Heart right ventricle (tissue), 16 donors: ENCODE measurements at regions not wholly inside any gene's neighbourhood (a gene's known extent, or its start where the extent isn't known, plus 50 kb on each side); places are given as distances from the start of the nearest gene placed in this dataset.
"Not testable (repeated sequence)": the region's sequence is repeated elsewhere in the genome, so short reads cannot be mapped to it uniquely, and the experiment has no call there.

ENCODE experiments used
- ATAC-seq, 8 donors: fragments of 200-7000 bp; cut with Tn5 transposase; one replicate each; pipeline ENCODE4 v1.9.1; 2020; ENCODE audit warnings: mild to moderate bottlenecking in 8 of 8, moderate library complexity in 8 of 8, moderate number of reproducible peaks in 1 of 8
- DNase-seq, 2 donors: peaks; one replicate each; pipeline ENCODE4 v3.0.0-alpha.2; 2020
- H3K27ac ChIP-seq, 10 donors: fragments of 200-600 bp; sonication (generic) in 2 of 10; one replicate each; pipeline versions ENCODE4 v1.5.0 to v1.8.0; 2020 to 2022; ENCODE audit warnings: mild to moderate bottlenecking in 3 of 10
- H3K27me3 ChIP-seq, 7 donors: fragments of 200-600 bp; one replicate each; pipeline ENCODE4 v1.8.0; 2021 to 2022; ENCODE audit warnings: mild to moderate bottlenecking in 2 of 7
- H3K36me3 ChIP-seq, 9 donors: fragments of 200-600 bp; sonication (generic) in 1 of 9; one replicate each; pipeline versions ENCODE4 v1.5.0 to v1.8.0; 2020 to 2022; ENCODE audit warnings: mild to moderate bottlenecking in 2 of 9
- H3K4me1 ChIP-seq, 9 donors: fragments of 200-600 bp; sonication (generic) in 1 of 9; one replicate each; pipeline versions ENCODE4 v1.5.0 to v1.8.0; 2020 to 2022; ENCODE audit warnings: mild to moderate bottlenecking in 4 of 9
- H3K4me3 ChIP-seq, 10 donors: fragments of 200-600 bp; sonication (generic) in 2 of 10; one replicate each; pipeline versions ENCODE4 v1.5.0 to v1.8.0; 2020 to 2022; ENCODE audit warnings: mild to moderate bottlenecking in 7 of 10, moderate library complexity in 2 of 10
- H3K9me3 ChIP-seq, 11 donors: fragments of 200-600 bp in 10 of 11; sonication (generic) in 2 of 11; one replicate each; pipeline versions ENCODE4 v1.5.0 to v1.8.0; 2013 to 2022; ENCODE audit warnings: mild to moderate bottlenecking in 2 of 11, control low read depth in 1 of 11, moderate library complexity in 1 of 11
- WGBS, 2 donors: extraction: QIAGEN DNeasy Blood & Tissue Kit; methylation state at CpG; one replicate each; pipeline ENCODE4 v1.1.7; 2013; ENCODE audit warnings: inconsistent platforms in 1 of 2; 5-methylcytosine and 5-hydroxymethylcytosine counted together
- intact Hi-C, 10 donors: fragments of 100-400 bp; cut with DNase I; formaldehyde crosslinking; loops; one replicate each; pipeline versions ENCODE4 v1.11.1 to v1.14.2; 2022
- TF ChIP-seq, protein P1 (sequence below), 9 donors: fragments of 200-600 bp; sonication (generic) in 2 of 9; IDR thresholded peaks; one replicate each; pipeline versions ENCODE4 v1.5.0 to v1.8.0; 2021 to 2022; ENCODE audit warnings: antibody characterized with exemption in 9 of 9, mild to moderate bottlenecking in 5 of 9, moderate library complexity in 1 of 9
- donor health status: Arrhythmogenic right ventricular cardiomyopathy.
- donor health status: ischemic (EF 13 %, LVEDD 7.1; RV severe dilation, severe dysfunction).
- donor health status: healthy with polysubstance abuse.
- donor health status: DM: no; HTN: yes; CAD: no.
- donor health status: DM: no; HTN: no; CAD: no.
- donor health status: ischemic (EF 25% LVEDD 6.9; RV normal size, moderate dysfunction).
- donor health status: ischemic (EF 25% LVEDD 5.7; RV mildly dilated, moderate dysfunction).
- donor health status: healthy.
- donor health status: DM: yes; HTN: yes; CAD: no.
- donor health status: Ischemic cardiomyopathy.
- donor health status: ischemic (EF 35%, LVEDD 5.7; RV mildly dilated, moderate dysfunction).
- donor health status: nonischemic (EF 11% LVEDD 7.7; RV severe dilation, severe dysfunction).
- donor health status: DM: yes; HTN: yes; CAD: no.
- donor health status: PGD.
- donor health status: ischemic (EF 29% LVEDD 5.4; RV normal size, mild dysfunction).
- donor health status: nonischemic (EF 23%, LVEDD 6.1; RV moderate dilation, normal function).

DNA sequence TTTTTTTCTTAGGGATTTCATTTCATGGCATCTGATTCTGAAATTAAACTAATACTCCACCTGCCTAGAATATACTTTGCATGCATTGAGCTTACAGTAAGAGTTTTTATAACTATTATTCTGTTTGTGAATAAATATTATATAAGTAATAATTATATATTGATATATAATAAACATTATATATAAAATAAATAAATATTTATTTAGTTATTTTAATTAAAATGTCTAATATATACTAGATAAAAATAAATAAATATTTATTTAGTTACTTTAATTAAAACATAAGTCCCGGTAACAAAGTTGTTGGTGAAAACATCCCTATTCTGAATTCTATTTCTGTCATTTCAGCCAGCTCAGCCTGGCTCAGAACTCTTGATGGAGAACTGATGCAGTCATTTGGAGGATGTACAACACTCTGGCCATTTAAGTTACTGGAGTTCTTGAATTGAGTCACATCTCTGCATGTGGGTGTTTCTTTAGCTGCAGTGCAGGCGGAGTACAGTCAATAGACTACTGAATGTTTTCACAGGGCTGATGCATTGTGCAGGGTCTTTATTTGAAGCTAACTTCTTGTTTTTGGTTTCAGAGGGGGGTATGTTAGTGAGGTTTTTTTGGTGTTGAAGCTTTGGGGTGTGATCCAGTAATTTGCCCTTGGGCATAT lies 508.9 kb upstream of the ADGRB3 start:
- Histone ChIP-seq H3K27ac (no peak overlapping the region), H3K4me3 (no peak overlapping the region), H3K36me3 (no peaks in the 10 kb centered on the region), H3K27me3 (no peaks in the 10 kb centered on the region), H3K9me3 (peaks cover 0 to 22% (median 5%) of the 10 kb centered on the region in 11 donors), H3K4me1 (no peaks in the 10 kb centered on the region)
- 94 to 95% methylated on average over 2 of the region's 2 CpGs for WGBS, 2 donors
- TF ChIP-seq, protein P1, sequence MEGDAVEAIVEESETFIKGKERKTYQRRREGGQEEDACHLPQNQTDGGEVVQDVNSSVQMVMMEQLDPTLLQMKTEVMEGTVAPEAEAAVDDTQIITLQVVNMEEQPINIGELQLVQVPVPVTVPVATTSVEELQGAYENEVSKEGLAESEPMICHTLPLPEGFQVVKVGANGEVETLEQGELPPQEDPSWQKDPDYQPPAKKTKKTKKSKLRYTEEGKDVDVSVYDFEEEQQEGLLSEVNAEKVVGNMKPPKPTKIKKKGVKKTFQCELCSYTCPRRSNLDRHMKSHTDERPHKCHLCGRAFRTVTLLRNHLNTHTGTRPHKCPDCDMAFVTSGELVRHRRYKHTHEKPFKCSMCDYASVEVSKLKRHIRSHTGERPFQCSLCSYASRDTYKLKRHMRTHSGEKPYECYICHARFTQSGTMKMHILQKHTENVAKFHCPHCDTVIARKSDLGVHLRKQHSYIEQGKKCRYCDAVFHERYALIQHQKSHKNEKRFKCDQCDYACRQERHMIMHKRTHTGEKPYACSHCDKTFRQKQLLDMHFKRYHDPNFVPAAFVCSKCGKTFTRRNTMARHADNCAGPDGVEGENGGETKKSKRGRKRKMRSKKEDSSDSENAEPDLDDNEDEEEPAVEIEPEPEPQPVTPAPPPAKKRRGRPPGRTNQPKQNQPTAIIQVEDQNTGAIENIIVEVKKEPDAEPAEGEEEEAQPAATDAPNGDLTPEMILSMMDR (IDR thresholded peaks at IDR 0.05) = no peak
- DNase-seq (no peak), ATAC-seq (no peak)
- intact Hi-C loops = no loop called here

DNA sequence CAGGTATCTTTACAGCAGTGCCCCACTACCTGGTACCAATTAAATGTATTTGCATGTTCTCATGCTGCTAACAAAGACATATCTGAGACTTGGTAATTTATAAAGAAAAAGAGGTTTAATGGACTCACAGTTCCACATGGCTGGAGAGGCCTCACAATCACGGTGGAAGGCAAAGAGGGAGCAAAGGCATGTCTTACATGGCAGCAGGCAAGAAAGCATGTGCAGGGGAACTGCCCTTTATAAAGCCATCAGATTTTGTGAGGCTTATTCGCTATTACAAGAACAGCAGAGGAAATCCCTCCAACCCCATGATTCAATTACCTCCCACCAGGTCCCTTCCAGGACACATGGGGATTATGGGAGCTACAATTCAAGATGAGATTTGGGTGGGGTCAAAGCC lies 512.1 kb upstream of the ADGRB3 start:
- ATAC-seq, H3K4me1 ChIP-seq, DNase-seq, H3K27me3 ChIP-seq, H3K36me3 ChIP-seq, H3K27ac ChIP-seq, H3K4me3 ChIP-seq, intact Hi-C loops: not testable (repeated sequence)
- peaks cover 0 to 27% (median 5%) of the 10 kb centered on the region in 11 donors for H3K9me3 ChIP-seq
- WGBS, 2 donors = 31 to 66% methylated on average over 2 of the region's 2 CpGs

DNA sequence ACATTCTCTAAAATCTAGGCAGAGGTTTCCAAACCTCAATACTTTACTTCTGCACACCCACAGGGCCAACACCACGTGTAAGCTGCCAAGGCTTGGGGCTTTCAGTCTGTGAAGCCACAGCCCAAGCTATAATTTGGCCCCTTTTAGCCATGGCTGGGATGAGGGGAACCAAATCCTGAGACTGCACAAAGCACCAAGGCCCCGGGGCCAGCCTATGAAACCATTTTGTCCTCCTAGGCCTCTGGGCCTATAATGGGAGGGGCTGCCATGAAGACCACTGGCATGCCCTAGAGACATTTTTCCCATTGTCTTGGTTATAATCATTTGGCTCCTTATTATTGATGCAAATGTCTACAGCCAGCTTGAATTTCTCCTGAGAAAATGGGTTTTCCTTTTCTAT lies 513.0 kb upstream of the ADGRB3 start:
- 51 to 57% methylated on average over 2 of the region's 2 CpGs for WGBS, 2 donors
- intact Hi-C loops = no loop called here
- no peak for ATAC-seq
- no peaks in the 10 kb centered on the region for H3K36me3 ChIP-seq
- no peaks in the 10 kb centered on the region for H3K27me3 ChIP-seq
- no peak for DNase-seq
- H3K9me3 ChIP-seq = peaks cover 0 to 27% (median 5%) of the 10 kb centered on the region in 11 donors
- no peak overlapping the region for H3K4me3 ChIP-seq
- no peak overlapping the region for H3K27ac ChIP-seq
- H3K4me1 ChIP-seq = no peaks in the 10 kb centered on the region
- TF ChIP-seq, protein P1 (IDR thresholded peaks at IDR 0.05) = no peak

DNA sequence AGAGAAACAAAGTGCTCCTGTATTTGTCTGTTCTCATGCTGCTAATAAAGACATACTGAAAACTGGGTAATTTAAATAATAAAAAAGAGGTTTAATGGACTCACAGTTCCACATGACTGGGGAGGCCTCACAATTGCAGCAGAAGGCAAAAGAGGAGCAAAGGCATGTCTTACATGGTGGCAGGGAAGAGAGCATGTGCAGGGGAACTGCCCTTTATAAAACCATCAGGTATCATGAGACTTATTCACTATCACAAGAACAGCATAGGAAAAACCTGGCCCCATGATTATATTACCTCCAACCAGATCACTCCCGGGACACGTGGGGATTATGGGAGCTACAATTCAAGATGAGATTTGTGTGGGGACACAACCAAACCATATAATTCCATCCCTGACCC lies 514.1 kb upstream of the ADGRB3 start:
- DNase-seq, intact Hi-C loops: not testable (repeated sequence)
- 78 to 92% methylated on average over 2 of the region's 2 CpGs for WGBS, 2 donors

DNA sequence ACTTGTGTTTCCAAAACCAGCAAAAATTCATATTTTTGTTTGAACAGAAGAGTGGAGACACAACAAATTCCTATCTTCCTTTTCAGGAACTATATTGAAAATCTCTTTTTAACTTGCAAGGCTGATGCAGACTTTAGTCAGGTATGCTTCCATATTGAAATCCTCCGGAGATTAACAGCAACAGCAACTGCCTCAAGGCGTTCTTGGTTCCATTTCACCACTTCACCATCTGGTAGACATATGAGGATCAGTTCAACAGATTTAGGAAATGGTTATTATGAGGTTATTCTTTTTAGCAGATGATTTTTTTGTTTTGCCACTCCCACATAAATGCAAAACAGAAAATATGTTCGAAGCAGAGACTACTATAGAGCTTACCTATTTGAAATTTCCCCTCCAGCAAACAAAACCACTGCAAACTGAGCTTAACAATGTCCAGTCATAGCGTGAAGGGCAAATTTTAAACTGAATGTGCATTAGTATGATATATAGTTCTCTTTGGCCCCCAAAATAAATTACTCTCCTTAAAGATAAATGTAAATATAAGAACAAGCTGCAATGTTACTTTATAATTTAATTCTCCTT lies 520.5 kb upstream of the ADGRB3 start:
- intact Hi-C loops = no loop called here
- no peak overlapping the region for H3K4me3 ChIP-seq
- no peaks in the 10 kb centered on the region for H3K27me3 ChIP-seq
- H3K27ac ChIP-seq = no peak overlapping the region
- ATAC-seq (no peak), DNase-seq (no peak)
- TF ChIP-seq, protein P1 (IDR thresholded peaks at IDR 0.05) = no peak
- H3K36me3 ChIP-seq = no peaks in the 10 kb centered on the region
- no peaks in the 10 kb centered on the region for H3K4me1 ChIP-seq
- 76 to 82% methylated on average over 4 of the region's 4 CpGs for WGBS, 2 donors
- no peaks in the 10 kb centered on the region for H3K9me3 ChIP-seq

More for the DNA sequence above, 514.1 kb upstream of the ADGRB3 start:
- not testable (repeated sequence) for H3K4me1 ChIP-seq, ATAC-seq, H3K4me3 ChIP-seq, H3K36me3 ChIP-seq, H3K27ac ChIP-seq, H3K27me3 ChIP-seq
- peaks cover 0 to 27% (median 5%) of the 10 kb centered on the region in 11 donors for H3K9me3 ChIP-seq
